HL-60/S4 treated with phorbol 12-myristate 13-acetate at 8.2 ng/mL for 4 days and 3 days (cell line): ENCODE measurements at regions not wholly inside any gene's neighbourhood (a gene's known extent, or its start where the extent isn't known, plus 50 kb on each side); places are given as distances from the start of the nearest gene placed in this dataset.

Source experiments
- in situ Hi-C: fragments of 300-500 bp; cut with MboI; formaldehyde crosslinking; loops from 2 replicates; pipeline ENCODE4 v1.15.0; 2022; ENCODE audit warnings: low sequenced_read_pairs

- in situ Hi-C loops, result no loop called here
Measured at GRCh38 chr6:43923376-43924221, 153.6 kb downstream of the VEGFA start.

GRCh38 chr6:43922426-43923375, 152.7 kb downstream of the VEGFA start:
- in situ Hi-C loops, result no loop called here

- in situ Hi-C loops, result no loop called here
Measured at GRCh38 chr6:43921548-43922425, 151.8 kb downstream of the VEGFA start.

GRCh38 chr6:43921039-43921438, 151.0 kb downstream of the VEGFA start:
- in situ Hi-C loops, result no loop called here

GRCh38 chr6:43919774-43920173, 149.8 kb downstream of the VEGFA start:
- in situ Hi-C loops, result no loop called here

- in situ Hi-C loops, result no loop called here
Measured at GRCh38 chr6:43917878-43918382, 147.9 kb downstream of the VEGFA start.

GRCh38 chr6:43916924-43917877, 147.2 kb downstream of the VEGFA start:
- in situ Hi-C loops, result no loop called here

- in situ Hi-C loops, result no loop called here
Measured at GRCh38 chr6:43915986-43916923, 146.2 kb downstream of the VEGFA start.

GRCh38 chr6:43915208-43915869, 145.3 kb downstream of the VEGFA start:
- in situ Hi-C loops, result no loop called here

- in situ Hi-C loops, result no loop called here
Measured at GRCh38 chr6:43914272-43915147, 144.5 kb downstream of the VEGFA start.

GRCh38 chr6:43913375-43914271, 143.6 kb downstream of the VEGFA start:
- in situ Hi-C loops, result no loop called here

- in situ Hi-C loops, result no loop called here
Measured at GRCh38 chr6:43912598-43913371, 142.8 kb downstream of the VEGFA start.

GRCh38 chr6:43912116-43912577, 142.1 kb downstream of the VEGFA start:
- in situ Hi-C loops, result no loop called here

- in situ Hi-C loops, result no loop called here
Measured at GRCh38 chr6:43911354-43912115, 141.5 kb downstream of the VEGFA start.
